Frontal cortex (tissue), 3 donors: ENCODE measurements at regions not wholly inside any gene's neighbourhood (a gene's known extent, or its start where the extent isn't known, plus 50 kb on each side); places are given as distances from the start of the nearest gene placed in this dataset.

ENCODE experiments used
- DNase-seq, 2 donors: peaks; one replicate each; pipeline ENCODE4 v3.0.0; 2012; ENCODE audit warnings: low spot score in 2 of 2
- FAIRE-seq: peaks from 2 replicates; lab custom pipeline; 2012; peaks lifted over from hg19 to GRCh38; lab: Jason Lieb, UNC
- donor health status: control.
- donor health status: control.
- donor health status: control.

DNA sequence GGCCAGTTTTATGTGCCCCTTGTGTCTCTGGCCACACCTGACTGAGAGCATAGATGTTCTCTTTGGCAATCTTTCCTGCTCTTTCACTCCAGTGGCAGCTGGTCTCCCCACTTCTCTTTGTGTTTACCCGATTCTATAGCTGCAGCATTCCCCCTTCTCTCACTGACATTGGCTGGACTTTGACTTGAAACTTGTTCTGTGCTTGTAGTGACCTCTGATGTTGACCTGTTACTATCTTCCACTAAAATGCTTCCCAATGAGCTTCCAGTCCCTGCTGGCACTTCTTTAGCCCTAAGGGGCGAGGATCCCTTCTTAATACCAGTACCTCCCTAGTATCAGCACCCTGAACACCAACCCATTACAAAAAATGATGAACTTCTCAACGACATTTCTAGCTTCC, 653.3 kb downstream of the LTN1 start:
- FAIRE-seq = no peak
- no peak for DNase-seq

DNA sequence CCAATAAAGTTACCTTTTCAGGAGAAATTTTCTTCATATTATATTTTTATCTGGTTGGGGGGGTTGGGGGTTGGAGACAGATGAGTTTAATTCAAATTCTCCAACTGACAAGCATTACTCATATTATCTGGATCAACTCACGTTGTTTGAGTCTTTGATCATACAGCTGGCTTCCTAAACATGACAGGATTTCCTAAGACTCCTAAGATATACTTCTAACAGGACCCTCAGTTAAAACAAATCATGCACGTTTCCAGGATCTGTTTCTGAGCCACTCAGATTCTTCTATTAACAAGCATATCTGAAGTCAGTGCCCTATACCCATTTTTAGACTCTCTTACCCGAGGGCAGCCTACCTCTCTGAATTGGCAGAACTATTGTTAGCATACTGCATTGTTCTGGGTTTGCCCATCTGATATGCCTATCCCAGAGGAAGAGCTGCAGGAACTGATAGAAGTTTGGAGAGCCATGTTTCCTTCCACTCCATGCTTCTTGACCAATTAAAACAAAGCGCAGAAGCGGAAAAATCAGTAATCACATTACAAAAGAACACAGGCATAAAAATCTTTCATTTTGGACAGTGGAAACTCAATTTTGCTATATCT, 653.9 kb downstream of the LTN1 start:
- FAIRE-seq = no peak
- no peak for DNase-seq

DNA sequence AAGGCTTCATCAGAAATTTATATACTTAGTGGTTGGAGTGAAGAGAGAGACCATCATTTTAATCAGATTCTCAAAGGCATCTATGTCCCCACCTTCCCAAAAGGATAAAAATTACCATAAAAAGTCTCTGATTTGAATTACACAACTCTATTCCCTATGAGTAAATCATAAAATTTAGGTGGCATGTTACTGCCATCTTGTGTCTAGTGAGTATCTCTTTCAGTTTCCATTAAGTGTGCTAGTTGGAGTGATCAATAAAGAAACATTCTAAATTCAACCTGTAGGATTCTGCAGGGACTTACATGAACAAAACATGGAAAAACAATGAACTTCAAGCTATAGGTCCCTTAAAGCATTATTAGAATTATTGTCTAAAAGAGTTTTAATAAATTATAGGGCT, 655.4 kb downstream of the LTN1 start:
- peak; percentile 83 for FAIRE-seq
- DNase-seq = peak in 1 of 2 donors; percentile 4

DNA sequence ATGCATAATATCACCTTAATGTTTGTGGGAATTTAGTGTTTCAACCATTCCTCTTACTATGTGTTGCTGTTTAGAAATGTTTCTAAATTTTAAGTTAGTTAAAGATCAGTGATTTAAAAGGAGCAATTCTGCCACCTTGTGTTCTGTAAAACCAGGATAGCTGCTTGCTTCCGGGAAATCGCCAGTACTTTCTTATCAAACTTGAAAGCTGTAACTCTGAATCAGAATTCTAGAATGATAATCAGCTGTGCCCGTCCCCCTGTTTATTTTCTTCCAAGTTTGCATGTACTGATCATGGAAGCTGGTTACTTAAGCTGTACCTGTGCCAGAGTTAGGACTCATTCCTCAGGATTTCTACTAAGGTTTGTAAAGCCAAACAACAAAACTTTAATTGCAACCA, 656.4 kb downstream of the LTN1 start:
- FAIRE-seq (peak; percentile 95), DNase-seq (peak in 1 of 2 donors; percentile 3)

DNA sequence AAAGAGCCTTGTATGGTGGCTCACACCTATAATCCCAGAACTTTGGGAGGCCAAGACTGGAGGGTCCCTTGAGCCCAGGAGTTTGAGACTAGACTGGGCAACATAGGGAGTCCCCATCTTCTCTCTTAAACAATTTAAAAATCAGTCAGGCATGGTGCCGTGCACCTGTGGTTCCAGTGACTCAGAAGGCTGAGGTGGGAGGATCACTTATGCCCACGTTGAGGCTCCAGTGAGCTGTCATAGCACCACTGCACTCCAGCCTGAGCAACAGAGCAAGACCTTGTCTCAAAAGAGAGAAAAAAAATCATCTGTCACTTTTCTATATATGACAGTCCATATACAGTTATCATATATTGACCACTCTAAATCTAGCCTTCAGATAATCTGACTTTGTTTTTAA, 658.3 kb downstream of the LTN1 start:
- FAIRE-seq = no peak

DNA sequence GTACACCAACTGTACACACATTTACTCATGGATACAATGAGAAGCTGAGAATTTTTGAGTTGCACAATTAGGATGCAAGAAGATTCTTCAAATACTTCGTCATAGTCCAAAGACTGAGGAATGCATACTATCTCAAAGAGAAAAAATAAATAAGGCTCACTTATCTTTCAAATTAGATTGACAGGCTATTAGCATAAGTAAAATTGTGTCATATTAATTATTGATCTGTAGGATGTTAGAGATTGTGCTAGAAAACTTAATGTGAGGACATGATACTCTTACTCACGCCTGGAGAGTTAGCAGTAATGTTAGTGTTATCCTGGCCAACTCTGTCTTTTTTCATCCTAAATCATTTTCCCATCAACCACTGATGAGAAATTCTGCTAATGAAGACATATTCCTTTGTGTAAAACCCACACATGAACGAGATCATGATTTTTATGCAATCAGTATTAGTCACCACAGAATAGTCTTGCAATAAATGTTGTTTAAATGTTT, 659.0 kb downstream of the LTN1 start:
- DNase-seq (no peak), FAIRE-seq (no peak)

More for the DNA sequence above, 658.3 kb downstream of the LTN1 start:
- no peak for DNase-seq

DNA sequence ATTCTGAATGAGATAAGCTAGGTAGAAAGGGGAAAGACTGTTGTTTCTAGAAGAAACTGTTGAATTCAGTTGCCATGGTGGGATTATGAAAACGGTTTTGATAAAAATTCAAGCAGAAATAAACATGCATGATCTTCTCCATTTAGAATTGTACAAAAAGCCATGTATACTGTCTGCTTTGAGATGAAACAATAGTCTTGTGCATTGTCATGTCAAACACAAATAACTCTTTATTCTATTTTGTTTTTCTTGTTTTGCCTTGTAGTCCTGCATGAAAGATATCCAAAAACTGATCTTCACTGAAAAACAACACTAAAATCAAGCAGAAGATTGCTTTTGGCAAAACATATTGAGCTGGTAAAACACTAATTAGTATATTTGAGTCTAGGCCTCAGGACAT, 659.9 kb downstream of the LTN1 start:
- FAIRE-seq (peak; percentile 96), DNase-seq (no peak)

DNA sequence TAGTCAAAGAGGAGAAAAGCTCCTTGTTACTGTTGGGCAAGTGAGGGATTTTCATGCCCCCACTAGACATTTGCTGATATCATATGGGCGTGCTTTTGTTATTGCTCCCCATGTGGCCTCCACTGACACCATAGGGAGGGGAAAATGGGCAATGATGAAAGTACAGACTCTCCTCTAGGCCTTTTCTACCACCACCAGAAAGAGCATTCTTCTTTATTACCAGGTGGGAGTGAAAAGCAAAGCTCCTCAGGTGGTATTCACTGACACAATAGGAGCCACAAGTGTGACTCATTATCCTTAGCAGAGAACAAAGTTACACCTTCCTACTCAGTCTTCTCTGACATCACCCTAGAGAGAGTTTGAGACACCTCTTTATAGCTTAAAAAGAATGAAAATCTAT, 667.1 kb downstream of the LTN1 start:
- no peak for FAIRE-seq

DNA sequence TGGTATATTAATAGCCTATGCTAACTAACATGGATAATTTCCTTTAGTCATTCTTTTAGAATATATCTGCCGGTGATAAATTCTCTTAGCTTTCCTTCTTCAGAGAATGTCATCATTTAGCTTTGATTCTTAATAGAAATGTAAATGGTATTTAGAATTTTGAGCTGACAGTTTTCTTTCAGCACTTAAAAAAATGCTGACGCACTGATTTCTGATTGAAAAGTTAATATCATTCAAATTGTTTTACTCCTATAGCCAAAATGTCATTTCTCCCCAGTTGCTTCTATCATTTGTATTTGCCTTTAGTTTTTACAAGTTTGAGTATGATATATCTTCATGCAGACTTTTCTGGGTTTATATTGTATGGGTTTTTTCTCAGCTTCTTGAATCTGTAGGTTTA, 668.0 kb downstream of the LTN1 start:
- FAIRE-seq (no peak), DNase-seq (no peak)

More for the DNA sequence above, 667.1 kb downstream of the LTN1 start:
- DNase-seq = no peak

DNA sequence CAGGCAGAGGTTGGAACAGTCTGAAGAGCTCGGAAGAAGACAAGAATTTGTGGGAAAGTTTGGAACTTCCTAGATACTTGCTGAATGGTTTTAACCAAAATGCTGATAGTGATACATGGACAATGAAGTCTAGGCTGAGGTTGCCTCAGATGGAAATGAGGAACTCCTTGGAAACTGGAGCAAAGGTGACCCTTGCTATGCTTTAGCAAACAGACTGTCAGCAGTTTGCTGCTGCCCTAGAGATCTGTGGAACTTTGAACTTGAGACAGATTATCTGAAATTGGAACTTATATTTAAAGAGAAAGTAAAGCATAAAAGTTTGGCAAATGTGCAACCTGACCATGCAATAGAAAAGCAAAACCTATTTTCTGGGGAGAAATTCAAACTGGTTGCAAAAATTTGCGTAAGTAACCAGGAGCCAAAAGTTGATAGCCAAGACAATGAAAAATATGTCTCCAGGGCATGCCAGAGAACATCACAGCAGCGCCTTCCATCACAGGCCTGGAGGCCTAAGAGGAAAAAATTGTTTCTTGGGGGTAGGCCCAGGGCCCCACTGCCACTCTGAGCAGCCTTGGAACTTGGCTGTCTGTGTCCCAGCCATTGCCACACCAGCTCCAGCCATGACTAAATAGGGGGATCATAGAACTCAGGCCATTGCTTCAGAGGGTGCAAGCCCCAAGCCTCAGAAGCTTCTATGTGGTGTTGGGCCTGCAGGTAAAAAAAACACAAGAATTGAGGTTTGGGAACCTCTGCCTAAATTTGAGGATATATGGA, 675.3 kb downstream of the LTN1 start:
- DNase-seq (no peak), FAIRE-seq (no peak)

DNA sequence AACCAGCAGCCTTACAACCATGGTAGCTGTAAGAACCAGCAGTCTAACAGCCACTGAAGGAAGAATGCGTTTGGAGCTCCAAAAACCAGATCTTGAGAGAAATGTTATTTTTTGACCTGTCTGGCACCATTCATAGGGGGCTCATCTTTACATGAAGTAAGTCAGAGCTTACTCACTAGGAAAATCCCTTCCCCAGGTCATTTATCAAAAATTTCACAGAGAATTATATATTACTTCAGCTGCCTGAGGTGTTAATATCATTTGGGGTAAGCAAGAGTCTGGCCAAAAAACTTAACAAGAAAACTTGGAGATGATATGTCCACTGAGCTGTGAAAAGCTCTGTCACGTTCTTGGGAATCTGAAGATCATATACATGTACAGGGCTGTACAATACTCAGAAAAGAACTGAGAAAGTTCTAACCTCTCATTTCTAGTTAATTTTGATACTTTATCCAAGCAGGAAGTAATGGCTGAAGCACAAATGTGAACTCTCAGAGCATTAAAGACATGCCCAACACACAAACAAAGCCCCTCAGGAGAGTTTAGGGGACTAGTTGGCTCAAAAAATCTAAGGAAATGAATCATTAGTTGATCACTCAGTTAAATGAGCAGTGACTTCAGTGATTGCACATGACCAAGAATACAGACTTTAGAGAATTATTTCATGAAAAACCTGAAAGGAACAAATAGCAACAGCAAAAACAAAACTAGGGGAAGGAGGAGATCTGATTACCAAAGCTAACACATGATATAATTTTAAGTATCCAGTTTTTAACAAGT, 681.1 kb downstream of the LTN1 start:
- FAIRE-seq (no peak), DNase-seq (no peak)

DNA sequence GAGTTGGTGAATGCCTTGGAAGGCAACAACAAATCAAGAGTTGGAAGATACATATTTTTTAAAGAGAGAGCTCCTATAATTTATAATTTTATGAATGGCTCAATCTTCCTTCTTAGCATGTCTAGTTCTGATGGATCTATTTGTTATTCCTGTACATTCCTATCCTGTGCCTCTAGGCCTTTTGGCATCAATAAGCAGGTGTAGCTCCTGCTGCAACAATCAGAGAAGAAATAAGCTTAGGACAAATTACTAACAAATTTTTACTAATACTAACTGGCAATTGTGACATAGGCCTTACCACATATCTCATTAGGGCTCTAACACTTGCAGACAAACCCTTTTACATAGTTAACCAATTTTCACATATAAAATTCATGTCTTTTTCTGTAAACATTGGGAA, 682.0 kb downstream of the LTN1 start:
- no peak for DNase-seq
- no peak for FAIRE-seq

DNA sequence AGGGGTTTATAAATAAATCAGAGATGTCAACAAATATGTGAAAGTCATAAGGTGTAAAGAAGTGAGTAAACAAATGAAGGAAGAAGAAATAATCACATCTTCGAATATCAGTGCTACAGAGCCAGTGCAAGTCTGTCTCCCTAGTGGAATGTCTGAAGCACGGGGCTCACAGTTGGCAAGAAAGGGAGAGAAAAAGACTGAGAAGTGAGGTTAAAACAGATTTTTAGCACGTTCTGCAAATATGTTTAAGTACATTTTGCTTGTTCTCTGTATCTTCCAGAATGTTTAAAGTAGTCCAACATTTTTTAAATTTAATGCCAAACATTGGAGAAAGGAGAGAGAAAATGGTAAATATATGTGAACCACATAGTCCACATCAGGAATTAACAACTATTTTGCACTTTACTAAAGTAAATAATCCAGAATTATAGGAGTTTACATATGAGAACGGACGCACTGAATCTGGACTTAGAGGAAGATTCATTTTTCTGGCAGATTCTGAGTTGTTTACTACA, 682.4 kb downstream of the LTN1 start:
- DNase-seq (no peak), FAIRE-seq (no peak)

DNA sequence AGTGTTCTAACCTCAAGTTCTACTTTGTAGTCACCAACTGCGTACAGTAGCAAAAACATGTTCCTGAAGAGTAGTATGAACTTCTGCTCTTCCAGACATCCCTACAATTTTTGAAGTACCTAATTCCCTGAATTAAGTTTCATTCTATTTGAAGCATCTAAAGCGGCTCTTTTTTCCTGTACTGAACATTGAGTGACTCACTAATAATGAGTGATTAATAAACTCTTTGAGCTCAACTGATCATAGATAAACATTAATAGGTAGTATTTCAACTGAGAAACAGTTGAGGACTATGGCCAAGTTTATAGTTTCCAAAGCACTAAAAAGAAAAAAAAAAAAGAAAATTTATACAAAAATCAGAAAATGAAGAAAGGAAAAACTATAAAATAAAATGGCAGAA, 683.1 kb downstream of the LTN1 start:
- DNase-seq (no peak), FAIRE-seq (peak; percentile 34)

DNA sequence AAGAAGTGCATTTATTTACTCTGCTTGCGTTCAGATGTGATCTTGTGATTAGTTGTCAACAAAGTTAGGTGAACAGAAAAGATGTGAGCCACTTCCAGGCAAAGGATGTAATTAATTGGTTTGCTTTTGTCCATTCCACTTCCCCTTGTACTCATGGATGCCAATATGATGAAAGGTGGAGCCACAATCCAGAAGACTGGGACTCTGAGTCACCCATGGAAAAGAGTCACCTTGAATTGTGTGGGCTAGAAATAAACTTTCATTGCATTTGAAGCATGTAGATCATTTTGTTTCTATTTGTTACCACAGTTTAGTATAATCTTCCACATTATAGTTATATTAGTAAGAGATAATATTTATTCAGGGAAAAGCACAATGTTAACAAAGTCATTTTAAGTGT, 684.2 kb downstream of the LTN1 start:
- no peak for DNase-seq
- no peak for FAIRE-seq

DNA sequence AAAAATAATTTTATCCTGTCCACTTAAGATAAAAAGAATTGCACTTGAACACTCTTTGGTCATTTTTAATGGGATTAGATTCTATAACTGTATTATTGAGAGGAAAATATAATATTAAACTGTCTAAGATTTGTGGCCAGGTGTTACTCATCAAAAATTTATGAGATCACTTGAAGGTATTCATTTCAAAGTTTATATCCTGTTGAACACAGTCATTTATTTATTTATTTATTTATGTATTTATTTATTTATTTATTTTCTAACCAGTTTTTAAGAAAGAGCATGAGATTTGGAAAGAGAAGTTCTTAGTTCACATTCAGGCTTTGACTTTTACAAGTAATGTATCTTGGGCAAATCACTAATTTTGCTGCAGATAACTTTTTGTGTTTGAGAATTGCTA, 692.7 kb downstream of the LTN1 start:
- FAIRE-seq (no peak), DNase-seq (no peak)

DNA sequence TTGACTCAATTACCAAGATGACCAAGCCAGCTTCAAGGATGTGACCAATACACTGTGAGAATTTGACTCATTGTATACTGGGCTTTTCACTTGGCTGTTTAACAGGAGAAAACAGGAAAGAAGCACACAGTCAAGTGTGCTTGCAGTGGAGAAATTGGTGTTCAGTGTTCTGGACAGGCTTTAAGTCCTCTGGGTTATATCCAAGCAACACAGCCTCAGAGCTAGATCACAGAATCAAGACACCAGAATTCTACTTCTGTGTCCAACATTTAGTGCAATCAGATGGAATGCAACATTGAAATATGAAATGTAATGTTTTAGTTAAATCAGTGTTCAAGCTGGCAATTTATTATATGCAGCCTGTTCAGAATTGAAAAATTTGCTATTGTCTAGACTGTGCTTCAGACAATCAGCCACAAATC, 694.4 kb downstream of the LTN1 start:
- DNase-seq (no peak), FAIRE-seq (no peak)

DNA sequence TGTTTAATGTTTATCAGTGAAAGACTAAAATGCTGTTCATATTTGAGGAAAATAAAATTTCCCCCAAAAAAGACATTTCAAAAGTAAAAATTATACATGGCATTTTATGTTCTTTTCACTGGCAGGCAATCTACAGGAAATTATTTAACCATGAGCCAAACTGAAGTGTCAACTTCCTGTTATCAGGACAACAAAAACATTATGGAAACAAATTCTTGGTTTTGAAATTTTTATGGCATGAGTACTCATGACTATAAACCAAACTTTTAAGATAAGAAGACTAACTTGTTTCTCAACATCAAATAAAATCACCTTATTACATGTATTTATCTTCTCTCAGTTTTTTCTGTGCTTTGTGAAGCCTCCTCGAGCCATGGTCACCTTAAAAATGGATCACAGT, 698.6 kb downstream of the LTN1 start:
- no peak for DNase-seq
- FAIRE-seq = no peak

DNA sequence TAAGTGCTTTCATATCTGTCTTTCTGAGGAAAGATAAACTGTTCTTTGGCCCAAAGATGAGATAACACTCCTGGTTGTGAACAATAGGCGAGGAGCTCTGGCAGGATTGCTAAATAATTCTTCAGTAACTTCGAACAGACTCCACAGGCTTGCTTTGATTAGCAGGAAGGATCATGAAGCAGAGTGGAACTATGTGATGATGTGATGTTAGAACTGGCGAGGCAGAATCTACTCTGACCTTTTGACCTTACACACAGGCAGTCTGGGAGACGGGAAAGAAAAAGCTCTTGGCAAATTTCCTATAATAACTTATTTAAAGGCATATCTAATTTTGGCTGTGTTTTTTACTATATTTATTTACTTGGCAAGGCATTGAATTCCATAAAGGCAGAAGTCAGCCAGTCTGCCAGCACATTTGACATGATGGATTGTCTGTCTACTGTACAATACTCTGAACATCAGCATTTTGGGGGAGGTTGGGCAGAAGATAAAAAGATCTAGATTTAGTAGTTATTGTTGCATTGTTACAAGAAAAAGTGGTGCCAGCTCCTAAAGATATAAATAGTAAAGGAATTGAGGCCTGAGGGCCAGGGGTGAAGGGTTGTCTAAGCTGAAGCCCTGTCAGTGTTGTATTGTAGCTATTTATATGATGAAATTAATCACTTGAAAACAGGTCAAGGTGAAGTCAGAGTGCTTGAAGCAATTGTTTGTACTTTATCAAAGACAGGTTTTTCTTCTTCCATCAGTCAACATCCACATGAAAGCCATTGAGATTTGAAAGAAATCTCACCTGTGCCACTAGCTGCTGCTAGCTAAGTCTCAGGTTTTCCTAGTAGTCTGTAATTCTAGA, 708.8 kb downstream of the LTN1 start:
- FAIRE-seq = no peak
- DNase-seq = no peak

DNA sequence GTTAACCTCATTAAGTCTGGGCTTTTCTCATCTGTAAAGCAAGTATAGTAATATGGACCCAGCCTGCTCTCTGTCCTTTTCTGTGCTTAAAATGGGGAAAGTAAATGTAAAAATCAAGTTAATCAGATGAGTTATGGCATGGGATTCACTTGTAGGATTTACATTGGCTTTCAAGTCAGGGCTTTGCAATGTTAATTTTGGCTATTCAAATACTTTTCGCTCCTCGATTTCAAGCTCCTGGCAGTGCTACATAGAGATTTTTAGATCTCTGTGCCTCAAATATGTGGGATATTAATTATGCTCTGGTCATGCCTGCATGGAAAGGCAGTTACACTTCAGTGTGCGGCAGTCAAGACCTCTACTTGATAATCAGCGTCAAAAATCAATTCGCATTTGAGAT, 709.8 kb downstream of the LTN1 start:
- FAIRE-seq = no peak
- DNase-seq = no peak
